ENCODE measurements at regions not wholly inside any gene's neighbourhood (a gene's known extent, or its start where the extent isn't known, plus 50 kb on each side); places are given as distances from the start of the nearest gene placed in this dataset.

DNA sequence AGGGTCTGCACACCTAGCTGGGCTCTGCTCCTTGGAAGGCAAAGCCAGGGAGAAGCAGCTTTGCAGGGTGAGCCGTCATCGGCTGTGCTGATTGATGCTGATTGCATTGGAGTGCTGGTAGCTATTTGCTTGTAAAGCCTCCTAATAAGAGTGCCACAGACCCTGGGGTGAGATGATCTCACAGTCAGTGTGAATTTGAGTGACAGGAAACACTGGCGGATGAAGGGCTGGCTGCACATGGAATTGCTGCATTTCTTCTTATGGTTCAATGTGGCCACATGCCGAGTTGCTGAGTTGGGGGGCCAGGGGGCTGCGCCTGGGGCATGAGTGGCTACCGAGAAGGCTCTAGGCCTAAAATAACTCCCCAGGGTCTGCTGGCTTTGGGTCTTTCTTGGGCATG lies 138.2 kb upstream of the CACNA1E start:
- Histone ChIP-seq H4K20me1 (ENCODE audit: insufficient read depth, low read length) (no peaks in the 10 kb centered on the region), H3K4me2 (ENCODE audit: low read length) (no peak overlapping the region), H3K9me3 (ENCODE audit: low read length) (no peaks in the 10 kb centered on the region), H3K79me2 (ENCODE audit: insufficient read depth, low read depth, low read length) (no peaks in the 10 kb centered on the region), H3K36me3 (ENCODE audit: insufficient read depth, low read length) (no peaks in the 10 kb centered on the region), H3K4me3 (ENCODE audit: low read depth, low read length, poor library complexity, severe bottlenecking) (no peak overlapping the region), H3K4me1 (ENCODE audit: insufficient read depth, low read length, poor library complexity, severe bottlenecking) (no peaks in the 10 kb centered on the region), H2AFZ (ENCODE audit: low read length) (no peak overlapping the region), H3K9me2 (ENCODE audit: insufficient read depth, low read length) (no peaks in the 10 kb centered on the region), H3K27ac (ENCODE audit: low read depth, low read length, poor library complexity, severe bottlenecking) (no peak overlapping the region)
- TF ChIP-seq, protein P1, sequence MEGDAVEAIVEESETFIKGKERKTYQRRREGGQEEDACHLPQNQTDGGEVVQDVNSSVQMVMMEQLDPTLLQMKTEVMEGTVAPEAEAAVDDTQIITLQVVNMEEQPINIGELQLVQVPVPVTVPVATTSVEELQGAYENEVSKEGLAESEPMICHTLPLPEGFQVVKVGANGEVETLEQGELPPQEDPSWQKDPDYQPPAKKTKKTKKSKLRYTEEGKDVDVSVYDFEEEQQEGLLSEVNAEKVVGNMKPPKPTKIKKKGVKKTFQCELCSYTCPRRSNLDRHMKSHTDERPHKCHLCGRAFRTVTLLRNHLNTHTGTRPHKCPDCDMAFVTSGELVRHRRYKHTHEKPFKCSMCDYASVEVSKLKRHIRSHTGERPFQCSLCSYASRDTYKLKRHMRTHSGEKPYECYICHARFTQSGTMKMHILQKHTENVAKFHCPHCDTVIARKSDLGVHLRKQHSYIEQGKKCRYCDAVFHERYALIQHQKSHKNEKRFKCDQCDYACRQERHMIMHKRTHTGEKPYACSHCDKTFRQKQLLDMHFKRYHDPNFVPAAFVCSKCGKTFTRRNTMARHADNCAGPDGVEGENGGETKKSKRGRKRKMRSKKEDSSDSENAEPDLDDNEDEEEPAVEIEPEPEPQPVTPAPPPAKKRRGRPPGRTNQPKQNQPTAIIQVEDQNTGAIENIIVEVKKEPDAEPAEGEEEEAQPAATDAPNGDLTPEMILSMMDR (conservative IDR thresholded peaks at IDR 0.05; ENCODE audit: low read length): no peak
- no peak for TF ChIP-seq EZH2phosphoT487 (IDR thresholded peaks at IDR 0.05; ENCODE audit: borderline replicate concordance, low read depth, low read length)
- ChIA-PET CTCF (ENCODE audit: unreplicated experiment) (no interaction called here), POLR2A (interaction anchor here (0.6 kb wide), 1 partner anchor 24 kb away, joined by 3 read pairs; no protein-coding TSS in a partner anchor)
- BruUV-seq (replicated peaks): no TSS peak
- DNase-seq (ENCODE audit: low spot score): no peak
- intact Hi-C loops (cut with micrococcal nuclease; ENCODE audit: unreplicated experiment): no loop called here

DNA sequence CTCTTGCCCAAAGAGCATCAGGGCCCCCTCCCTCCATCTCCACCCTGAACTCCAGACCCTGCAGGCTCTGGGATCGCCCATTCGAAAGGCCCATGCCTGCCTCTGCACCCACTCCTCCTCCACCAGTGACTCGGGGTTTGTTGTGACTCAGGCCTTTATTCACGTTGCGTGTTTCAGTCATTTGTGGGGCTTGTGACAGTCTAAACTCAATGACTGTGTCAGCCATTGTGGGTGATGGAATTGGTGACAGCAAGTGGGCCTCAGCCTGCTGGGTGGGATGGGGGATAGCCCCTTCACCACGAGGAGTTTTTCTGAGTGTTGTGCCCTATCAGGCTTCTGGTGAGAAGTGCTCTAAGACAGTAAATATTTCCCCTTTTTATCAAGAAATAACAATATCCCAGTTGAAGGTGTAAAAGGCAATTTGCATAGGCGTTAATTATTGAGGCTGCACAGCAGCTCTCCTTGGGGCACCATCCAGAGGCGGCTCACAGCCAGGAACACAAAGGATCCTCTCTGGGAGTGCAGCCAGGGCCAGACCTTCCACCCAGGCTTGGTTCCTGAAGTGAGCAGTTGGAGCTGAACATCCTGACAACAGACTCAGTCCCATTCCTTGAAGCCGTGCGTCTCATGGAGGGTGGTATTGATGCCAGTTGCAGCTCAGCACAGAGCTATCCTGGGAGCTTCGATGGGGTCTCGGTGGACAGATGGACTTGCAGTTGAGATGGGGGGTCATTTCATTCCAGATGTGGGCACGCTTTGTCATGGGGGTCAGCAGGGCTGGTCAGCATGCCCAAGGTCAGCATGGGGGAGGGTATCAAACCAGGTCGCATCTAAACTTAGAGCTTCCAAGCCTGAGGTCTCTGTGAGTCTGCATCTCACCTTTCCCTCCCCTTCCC lies 135.6 kb upstream of the CACNA1E start:
- ChIA-PET POLR2A (no interaction called here), CTCF (ENCODE audit: unreplicated experiment) (no interaction called here)
- no peak overlapping the region for H2AFZ ChIP-seq (ENCODE audit: low read length)
- no peaks in the 10 kb centered on the region for H3K36me3 ChIP-seq (ENCODE audit: insufficient read depth, low read length)
- DNase-seq (ENCODE audit: low spot score): no peak
- no peaks in the 10 kb centered on the region for H4K20me1 ChIP-seq (ENCODE audit: insufficient read depth, low read length)
- H3K79me2 ChIP-seq (ENCODE audit: insufficient read depth, low read depth, low read length): no peaks in the 10 kb centered on the region
- H3K4me2 ChIP-seq (ENCODE audit: low read length): no peak overlapping the region
- TF ChIP-seq, protein P1 (conservative IDR thresholded peaks at IDR 0.05; ENCODE audit: low read length): no peak
- no peak for TF ChIP-seq EZH2phosphoT487 (IDR thresholded peaks at IDR 0.05; ENCODE audit: borderline replicate concordance, low read depth, low read length)
- no peaks in the 10 kb centered on the region for H3K4me1 ChIP-seq (ENCODE audit: insufficient read depth, low read length, poor library complexity, severe bottlenecking)
- BruUV-seq (replicated peaks): no TSS peak
- intact Hi-C loops (cut with micrococcal nuclease; ENCODE audit: unreplicated experiment): no loop called here
- no peak overlapping the region for H3K27ac ChIP-seq (ENCODE audit: low read depth, low read length, poor library complexity, severe bottlenecking)
- H3K4me3 ChIP-seq (ENCODE audit: low read depth, low read length, poor library complexity, severe bottlenecking): no peak overlapping the region
- no peaks in the 10 kb centered on the region for H3K9me2 ChIP-seq (ENCODE audit: insufficient read depth, low read length)
- H3K9me3 ChIP-seq (ENCODE audit: low read length): no peaks in the 10 kb centered on the region

DNA sequence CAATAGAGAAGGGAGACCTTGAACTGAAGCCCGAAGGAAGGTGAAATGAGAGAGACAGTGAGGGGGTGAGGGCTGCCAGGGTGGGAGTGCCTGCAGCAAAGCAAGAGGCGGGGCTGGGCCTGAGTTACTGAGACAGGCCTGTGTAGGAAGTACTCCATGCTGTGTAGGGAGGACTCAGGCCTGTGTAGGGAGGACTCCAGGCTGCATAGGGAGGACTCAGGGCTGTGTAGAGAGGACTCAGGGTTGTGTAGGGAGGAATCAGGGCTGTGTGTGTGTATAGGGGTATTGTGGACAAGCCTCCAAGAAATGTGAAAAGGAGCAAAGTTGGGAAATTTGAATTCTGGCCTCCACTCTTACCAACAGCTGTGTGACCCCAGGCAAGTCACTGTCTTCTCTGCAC lies 133.8 kb upstream of the CACNA1E start:
- no peak overlapping the region for H3K4me3 ChIP-seq (ENCODE audit: low read depth, low read length, poor library complexity, severe bottlenecking)
- no peak overlapping the region for H3K4me2 ChIP-seq (ENCODE audit: low read length)
- intact Hi-C loops (cut with micrococcal nuclease; ENCODE audit: unreplicated experiment): no loop called here
- no peaks in the 10 kb centered on the region for H3K36me3 ChIP-seq (ENCODE audit: insufficient read depth, low read length)
- no peaks in the 10 kb centered on the region for H3K9me2 ChIP-seq (ENCODE audit: insufficient read depth, low read length)
- no peaks in the 10 kb centered on the region for H3K79me2 ChIP-seq (ENCODE audit: insufficient read depth, low read depth, low read length)
- no TSS peak for BruUV-seq (replicated peaks)
- H3K9me3 ChIP-seq (ENCODE audit: low read length): no peaks in the 10 kb centered on the region
- H3K27ac ChIP-seq (ENCODE audit: low read depth, low read length, poor library complexity, severe bottlenecking): no peak overlapping the region
- POLR2A ChIA-PET: no interaction called here
- no peak for DNase-seq (ENCODE audit: low spot score)
- CTCF ChIA-PET (ENCODE audit: unreplicated experiment): no interaction called here
- TF ChIP-seq, protein P1 (conservative IDR thresholded peaks at IDR 0.05; ENCODE audit: low read length): no peak
- TF ChIP-seq EZH2phosphoT487 (IDR thresholded peaks at IDR 0.05; ENCODE audit: borderline replicate concordance, low read depth, low read length): no peak
- no peaks in the 10 kb centered on the region for H3K4me1 ChIP-seq (ENCODE audit: insufficient read depth, low read length, poor library complexity, severe bottlenecking)
- no peak overlapping the region for H2AFZ ChIP-seq (ENCODE audit: low read length)
- H4K20me1 ChIP-seq (ENCODE audit: insufficient read depth, low read length): no peaks in the 10 kb centered on the region
